Activated B cell treated with CpG ODN at 0.5 μM for 24 hours (primary cell): ENCODE measurements at regions not wholly inside any gene's neighbourhood (a gene's known extent, or its start where the extent isn't known, plus 50 kb on each side); places are given as distances from the start of the nearest gene placed in this dataset.

ENCODE experiments used
- ATAC-seq: fragments of 200-7000 bp; cut with Tn5 transposase; one replicate; pipeline ENCODE4 v1.10.0; 2021; ENCODE audit warnings: low read depth, mild to moderate bottlenecking, moderate library complexity
- CTCF ChIA-PET: fragments of 350-600 bp; sonication (Branson Sonifier 250); formaldehyde crosslinking; loops from one replicate; lab custom pipeline; 2021; ENCODE audit warnings: antibody characterized with exemption; lab: Charles Lee
- POLR2A ChIA-PET: fragments of 350-600 bp; sonication (Branson Sonifier 250); formaldehyde crosslinking; loops from one replicate; lab custom pipeline; 2021; ENCODE audit warnings: antibody characterized with exemption; lab: Charles Lee
- DNase-seq: peaks from one replicate; pipeline ENCODE4 v3.0.0; 2022
- H3K27ac Mint-ChIP-seq: one replicate; pipeline ENCODE4 v1.8.0; 2020; ENCODE audit warnings: mixed read lengths
- H3K27me3 Mint-ChIP-seq: one replicate; pipeline ENCODE4 v1.8.0; 2021; ENCODE audit warnings: mixed read lengths
- H3K36me3 Mint-ChIP-seq: one replicate; pipeline ENCODE4 v1.8.0; 2021; ENCODE audit warnings: low read depth, mixed read lengths
- H3K4me1 Mint-ChIP-seq: one replicate; pipeline ENCODE4 v1.8.0; 2021; ENCODE audit warnings: mixed read lengths
- H3K4me3 Mint-ChIP-seq: one replicate; pipeline ENCODE4 v1.8.0; 2020; ENCODE audit warnings: mild to moderate bottlenecking, mixed read lengths
- H3K9me3 Mint-ChIP-seq: one replicate; pipeline ENCODE4 v1.8.0; 2020; ENCODE audit warnings: mixed read lengths
- CTCF ChIP-seq: fragments of 200-600 bp; IDR thresholded peaks from one replicate; pipeline ENCODE4 v1.8.0; 2022; ENCODE audit warnings: antibody characterized with exemption, mild to moderate bottlenecking
- intact Hi-C: fragments of 100-400 bp; cut with micrococcal nuclease; formaldehyde crosslinking; loops from one replicate; pipeline ENCODE4 v1.15.1; 2024

- CTCF ChIA-PET = no interaction called here
- Mint-ChIP-seq H3K27ac (no peak overlapping the region), H3K4me3 (no peak overlapping the region), H3K4me1 (no peaks in the 10 kb centered on the region), H3K36me3 (no peaks in the 10 kb centered on the region), H3K27me3 (peaks cover 2% of the 10 kb centered on the region), H3K9me3 (no peaks in the 10 kb centered on the region)
- POLR2A ChIA-PET = no interaction called here
- DNase-seq (no peak), ATAC-seq (no peak)
- TF ChIP-seq CTCF = no peak
- intact Hi-C loops = no loop called here
These were observed 179.1 kb downstream of the DUSP10 start for GRCh38 chr1:221562542-221563475.

- no peak overlapping the region for H3K4me3 Mint-ChIP-seq
- no peaks in the 10 kb centered on the region for H3K4me1 Mint-ChIP-seq
- CTCF ChIA-PET = no interaction called here
- ATAC-seq (no peak), DNase-seq (no peak)
- no peak overlapping the region for H3K27ac Mint-ChIP-seq
- no peaks in the 10 kb centered on the region for H3K36me3 Mint-ChIP-seq
- H3K27me3 Mint-ChIP-seq = no peaks in the 10 kb centered on the region
- intact Hi-C loops = no loop called here
- POLR2A ChIA-PET = no interaction called here
- TF ChIP-seq CTCF = no peak
- H3K9me3 Mint-ChIP-seq = no peaks in the 10 kb centered on the region
These were observed 178.4 kb downstream of the DUSP10 start for GRCh38 chr1:221563476-221563921.

- Mint-ChIP-seq H3K4me3 (no peak overlapping the region), H3K27ac (no peak overlapping the region), H3K36me3 (no peaks in the 10 kb centered on the region), H3K27me3 (no peaks in the 10 kb centered on the region), H3K9me3 (no peaks in the 10 kb centered on the region), H3K4me1 (no peaks in the 10 kb centered on the region)
- ChIA-PET POLR2A (no interaction called here), CTCF (no interaction called here)
- no peak for ATAC-seq
- TF ChIP-seq CTCF = no peak
- intact Hi-C loops = no loop called here
- DNase-seq = no peak
These were observed 177.0 kb downstream of the DUSP10 start for GRCh38 chr1:221564891-221565290.

- no peaks in the 10 kb centered on the region for H3K4me1 Mint-ChIP-seq
- DNase-seq (no peak), ATAC-seq (no peak)
- intact Hi-C loops = no loop called here
- H3K27ac Mint-ChIP-seq = no peak overlapping the region
- no peaks in the 10 kb centered on the region for H3K9me3 Mint-ChIP-seq
- TF ChIP-seq CTCF = no peak
- ChIA-PET POLR2A (no interaction called here), CTCF (no interaction called here)
- H3K36me3 Mint-ChIP-seq = no peaks in the 10 kb centered on the region
- H3K27me3 Mint-ChIP-seq = no peaks in the 10 kb centered on the region
- no peak overlapping the region for H3K4me3 Mint-ChIP-seq
These were observed 176.2 kb downstream of the DUSP10 start for GRCh38 chr1:221565711-221566110.

GRCh38 chr1:221567859-221568507 is 173.9 kb downstream of the DUSP10 start:
- DNase-seq (no peak), ATAC-seq (no peak)
- no peaks in the 10 kb centered on the region for H3K4me1 Mint-ChIP-seq
- H3K27ac Mint-ChIP-seq = no peak overlapping the region
- ChIA-PET POLR2A (no interaction called here), CTCF (no interaction called here)
- no peak for TF ChIP-seq CTCF
- intact Hi-C loops = no loop called here
- H3K9me3 Mint-ChIP-seq = no peaks in the 10 kb centered on the region
- no peak overlapping the region for H3K4me3 Mint-ChIP-seq
- no peaks in the 10 kb centered on the region for H3K36me3 Mint-ChIP-seq
- no peaks in the 10 kb centered on the region for H3K27me3 Mint-ChIP-seq
